ENCODE measurements at regions not wholly inside any gene's neighbourhood (a gene's known extent, or its start where the extent isn't known, plus 50 kb on each side); places are given as distances from the start of the nearest gene placed in this dataset.
A peak's percentile ranks its signal among the peaks of the same experiment; 100 is the strongest.
"Not testable (repeated sequence)": the region's sequence is repeated elsewhere in the genome, so short reads cannot be mapped to it uniquely, and the experiment has no call there.

- DNase-seq (ENCODE audit: low spot score) = no peak
Observed at GRCh38 chr1:96509951-96510350, 211.6 kb upstream of the PTBP2 start.

GRCh38 chr1:96510391-96510790 is 211.2 kb upstream of the PTBP2 start:
- DNase-seq (ENCODE audit: low spot score) = no peak

- no peak for DNase-seq (ENCODE audit: low spot score)
Observed at GRCh38 chr1:96510911-96511310, 210.7 kb upstream of the PTBP2 start.

GRCh38 chr1:96513136-96513535 is 208.4 kb upstream of the PTBP2 start:
- no peak for DNase-seq (ENCODE audit: low spot score)

- no peak for DNase-seq (ENCODE audit: low spot score)
Observed at GRCh38 chr1:96515430-96515829, 206.2 kb upstream of the PTBP2 start.

GRCh38 chr1:96515925-96516324 is 205.7 kb upstream of the PTBP2 start:
- DNase-seq (ENCODE audit: low spot score) = no peak

GRCh38 chr1:96519851-96520578 is 201.6 kb upstream of the PTBP2 start:
- no peak for DNase-seq (ENCODE audit: low spot score)

- DNase-seq (ENCODE audit: low spot score) = no peak
Observed at GRCh38 chr1:96520579-96520947, 201.0 kb upstream of the PTBP2 start.

GRCh38 chr1:96521010-96521409 is 200.6 kb upstream of the PTBP2 start:
- DNase-seq (ENCODE audit: low spot score) = no peak

GRCh38 chr1:96521994-96522760 is 199.4 kb upstream of the PTBP2 start:
- no peak for DNase-seq (ENCODE audit: low spot score)

- no peak for DNase-seq (ENCODE audit: low spot score)
Observed at GRCh38 chr1:96522927-96523326, 198.7 kb upstream of the PTBP2 start.

GRCh38 chr1:96524100-96524499 is 197.5 kb upstream of the PTBP2 start:
- DNase-seq (ENCODE audit: low spot score) = no peak

GRCh38 chr1:96525657-96526557 is 195.7 kb upstream of the PTBP2 start:
- no peak for DNase-seq (ENCODE audit: low spot score)

- DNase-seq (ENCODE audit: low spot score) = not testable (repeated sequence)
Observed at GRCh38 chr1:96528672-96529071, 192.9 kb upstream of the PTBP2 start.

GRCh38 chr1:96533820-96534219 is 187.8 kb upstream of the PTBP2 start:
- DNase-seq (ENCODE audit: low spot score) = no peak

GRCh38 chr1:96536581-96536980 is 185.0 kb upstream of the PTBP2 start:
- DNase-seq (ENCODE audit: low spot score) = no peak

- peak; percentile 2 for DNase-seq (ENCODE audit: low spot score)
Observed at GRCh38 chr1:96538111-96538641, 183.4 kb upstream of the PTBP2 start.

- no peak for DNase-seq (ENCODE audit: low spot score)
Observed at GRCh38 chr1:96538883-96539282, 182.7 kb upstream of the PTBP2 start.

- DNase-seq (ENCODE audit: low spot score) = no peak
Observed at GRCh38 chr1:96541491-96541890, 180.1 kb upstream of the PTBP2 start.

GRCh38 chr1:96544051-96544830 is 177.3 kb upstream of the PTBP2 start:
- DNase-seq (ENCODE audit: low spot score) = no peak

- DNase-seq (ENCODE audit: low spot score) = no peak
Observed at GRCh38 chr1:96544831-96545221, 176.8 kb upstream of the PTBP2 start.
